Right kidney (tissue), 1 donor: ENCODE measurements at regions not wholly inside any gene's neighbourhood (a gene's known extent, or its start where the extent isn't known, plus 50 kb on each side); places are given as distances from the start of the nearest gene placed in this dataset.

Experiments used
- DNase-seq: peaks from one replicate; pipeline ENCODE4 v3.0.0-alpha.2; 2016

GRCh38 chr11:20249796-20250195, 89.5 kb upstream of the DBX1 start:
- no peak for DNase-seq

GRCh38 chr11:20249378-20249777, 89.1 kb upstream of the DBX1 start:
- DNase-seq = no peak

- no peak for DNase-seq
These were observed 88.6 kb upstream of the DBX1 start for GRCh38 chr11:20248871-20249270.

- DNase-seq = no peak
These were observed 88.0 kb upstream of the DBX1 start for GRCh38 chr11:20248121-20248772.

- DNase-seq = no peak
These were observed 87.3 kb upstream of the DBX1 start for GRCh38 chr11:20247591-20248007.

- DNase-seq = no peak
These were observed 83.7 kb upstream of the DBX1 start for GRCh38 chr11:20243974-20244373.

GRCh38 chr11:20238712-20239111, 78.4 kb upstream of the DBX1 start:
- DNase-seq = no peak

- DNase-seq = no peak
These were observed 74.9 kb upstream of the DBX1 start for GRCh38 chr11:20235164-20235563.

- no peak for DNase-seq
These were observed 67.4 kb upstream of the DBX1 start for GRCh38 chr11:20227631-20228030.

- DNase-seq = no peak
These were observed 66.7 kb upstream of the DBX1 start for GRCh38 chr11:20226933-20227332.

- no peak for DNase-seq
These were observed 61.3 kb upstream of the DBX1 start for GRCh38 chr11:20221566-20221965.

- DNase-seq = no peak
These were observed 53.5 kb upstream of the DBX1 start for GRCh38 chr11:20213790-20214189.

GRCh38 chr11:20211691-20212090, 51.4 kb upstream of the DBX1 start:
- no peak for DNase-seq
